Heart right ventricle (tissue), 16 donors: ENCODE measurements at regions not wholly inside any gene's neighbourhood (a gene's known extent, or its start where the extent isn't known, plus 50 kb on each side); places are given as distances from the start of the nearest gene placed in this dataset.

Source experiments
- ATAC-seq, 8 donors: fragments of 200-7000 bp; cut with Tn5 transposase; one replicate each; pipeline ENCODE4 v1.9.1; 2020; ENCODE audit warnings: mild to moderate bottlenecking in 8 of 8, moderate library complexity in 8 of 8, moderate number of reproducible peaks in 1 of 8
- DNase-seq, 2 donors: peaks; one replicate each; pipeline ENCODE4 v3.0.0-alpha.2; 2020
- H3K27ac ChIP-seq, 10 donors: fragments of 200-600 bp; sonication (generic) in 2 of 10; one replicate each; pipeline versions ENCODE4 v1.5.0 to v1.8.0; 2020 to 2022; ENCODE audit warnings: mild to moderate bottlenecking in 3 of 10
- H3K27me3 ChIP-seq, 7 donors: fragments of 200-600 bp; one replicate each; pipeline ENCODE4 v1.8.0; 2021 to 2022; ENCODE audit warnings: mild to moderate bottlenecking in 2 of 7
- H3K36me3 ChIP-seq, 9 donors: fragments of 200-600 bp; sonication (generic) in 1 of 9; one replicate each; pipeline versions ENCODE4 v1.5.0 to v1.8.0; 2020 to 2022; ENCODE audit warnings: mild to moderate bottlenecking in 2 of 9
- H3K4me1 ChIP-seq, 9 donors: fragments of 200-600 bp; sonication (generic) in 1 of 9; one replicate each; pipeline versions ENCODE4 v1.5.0 to v1.8.0; 2020 to 2022; ENCODE audit warnings: mild to moderate bottlenecking in 4 of 9
- H3K4me3 ChIP-seq, 10 donors: fragments of 200-600 bp; sonication (generic) in 2 of 10; one replicate each; pipeline versions ENCODE4 v1.5.0 to v1.8.0; 2020 to 2022; ENCODE audit warnings: mild to moderate bottlenecking in 7 of 10, moderate library complexity in 2 of 10
- H3K9me3 ChIP-seq, 11 donors: fragments of 200-600 bp in 10 of 11; sonication (generic) in 2 of 11; one replicate each; pipeline versions ENCODE4 v1.5.0 to v1.8.0; 2013 to 2022; ENCODE audit warnings: mild to moderate bottlenecking in 2 of 11, control low read depth in 1 of 11, moderate library complexity in 1 of 11
- WGBS, 2 donors: extraction: QIAGEN DNeasy Blood & Tissue Kit; methylation state at CpG; one replicate each; pipeline ENCODE4 v1.1.7; 2013; ENCODE audit warnings: inconsistent platforms in 1 of 2; 5-methylcytosine and 5-hydroxymethylcytosine counted together
- intact Hi-C, 10 donors: fragments of 100-400 bp; cut with DNase I; formaldehyde crosslinking; loops; one replicate each; pipeline versions ENCODE4 v1.11.1 to v1.14.2; 2022
- TF ChIP-seq, protein P1 (sequence below), 9 donors: fragments of 200-600 bp; sonication (generic) in 2 of 9; IDR thresholded peaks; one replicate each; pipeline versions ENCODE4 v1.5.0 to v1.8.0; 2021 to 2022; ENCODE audit warnings: antibody characterized with exemption in 9 of 9, mild to moderate bottlenecking in 5 of 9, moderate library complexity in 1 of 9
- donor health status: Arrhythmogenic right ventricular cardiomyopathy.
- donor health status: ischemic (EF 13 %, LVEDD 7.1; RV severe dilation, severe dysfunction).
- donor health status: healthy with polysubstance abuse.
- donor health status: DM: no; HTN: yes; CAD: no.
- donor health status: DM: no; HTN: no; CAD: no.
- donor health status: ischemic (EF 25% LVEDD 6.9; RV normal size, moderate dysfunction).
- donor health status: ischemic (EF 25% LVEDD 5.7; RV mildly dilated, moderate dysfunction).
- donor health status: healthy.
- donor health status: DM: yes; HTN: yes; CAD: no.
- donor health status: Ischemic cardiomyopathy.
- donor health status: ischemic (EF 35%, LVEDD 5.7; RV mildly dilated, moderate dysfunction).
- donor health status: nonischemic (EF 11% LVEDD 7.7; RV severe dilation, severe dysfunction).
- donor health status: DM: yes; HTN: yes; CAD: no.
- donor health status: PGD.
- donor health status: ischemic (EF 29% LVEDD 5.4; RV normal size, mild dysfunction).
- donor health status: nonischemic (EF 23%, LVEDD 6.1; RV moderate dilation, normal function).

DNA sequence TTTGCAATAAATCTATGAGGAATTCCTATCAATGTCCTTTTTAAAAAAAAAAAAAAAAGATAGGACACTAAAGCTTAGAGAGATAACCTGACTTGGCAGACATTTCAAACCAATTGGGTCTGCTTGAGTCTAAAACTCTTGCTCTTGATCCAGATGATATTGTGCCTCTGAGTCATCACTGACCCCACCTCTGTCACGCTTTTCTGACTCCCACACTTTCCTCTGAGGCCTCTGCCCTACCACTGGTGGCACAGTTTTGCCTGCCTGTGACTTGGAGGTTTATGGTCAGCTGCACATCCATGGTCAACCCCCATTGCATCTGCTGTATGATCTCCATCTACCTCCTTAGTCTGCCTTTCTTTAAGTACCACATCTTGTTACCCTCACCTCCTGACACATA lies 328.7 kb downstream of the SPRY2 start:
- no peak overlapping the region for H3K4me3 ChIP-seq
- 40 to 64% methylated on average over 1 of the region's 1 CpG for WGBS, 2 donors
- TF ChIP-seq, protein P1, sequence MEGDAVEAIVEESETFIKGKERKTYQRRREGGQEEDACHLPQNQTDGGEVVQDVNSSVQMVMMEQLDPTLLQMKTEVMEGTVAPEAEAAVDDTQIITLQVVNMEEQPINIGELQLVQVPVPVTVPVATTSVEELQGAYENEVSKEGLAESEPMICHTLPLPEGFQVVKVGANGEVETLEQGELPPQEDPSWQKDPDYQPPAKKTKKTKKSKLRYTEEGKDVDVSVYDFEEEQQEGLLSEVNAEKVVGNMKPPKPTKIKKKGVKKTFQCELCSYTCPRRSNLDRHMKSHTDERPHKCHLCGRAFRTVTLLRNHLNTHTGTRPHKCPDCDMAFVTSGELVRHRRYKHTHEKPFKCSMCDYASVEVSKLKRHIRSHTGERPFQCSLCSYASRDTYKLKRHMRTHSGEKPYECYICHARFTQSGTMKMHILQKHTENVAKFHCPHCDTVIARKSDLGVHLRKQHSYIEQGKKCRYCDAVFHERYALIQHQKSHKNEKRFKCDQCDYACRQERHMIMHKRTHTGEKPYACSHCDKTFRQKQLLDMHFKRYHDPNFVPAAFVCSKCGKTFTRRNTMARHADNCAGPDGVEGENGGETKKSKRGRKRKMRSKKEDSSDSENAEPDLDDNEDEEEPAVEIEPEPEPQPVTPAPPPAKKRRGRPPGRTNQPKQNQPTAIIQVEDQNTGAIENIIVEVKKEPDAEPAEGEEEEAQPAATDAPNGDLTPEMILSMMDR (IDR thresholded peaks at IDR 0.05) = no peak
- no peaks in the 10 kb centered on the region for H3K36me3 ChIP-seq
- peaks cover 0 to 3% (median 0%) of the 10 kb centered on the region in 11 donors for H3K9me3 ChIP-seq
- ATAC-seq = peak in 1 of 8 donors; percentile 31
- H3K4me1 ChIP-seq = peaks cover 0 to 20% (median 11%) of the 10 kb centered on the region in 9 donors
- no peak for DNase-seq
- no peak overlapping the region for H3K27ac ChIP-seq
- intact Hi-C loops = no loop called here
- no peaks in the 10 kb centered on the region for H3K27me3 ChIP-seq

DNA sequence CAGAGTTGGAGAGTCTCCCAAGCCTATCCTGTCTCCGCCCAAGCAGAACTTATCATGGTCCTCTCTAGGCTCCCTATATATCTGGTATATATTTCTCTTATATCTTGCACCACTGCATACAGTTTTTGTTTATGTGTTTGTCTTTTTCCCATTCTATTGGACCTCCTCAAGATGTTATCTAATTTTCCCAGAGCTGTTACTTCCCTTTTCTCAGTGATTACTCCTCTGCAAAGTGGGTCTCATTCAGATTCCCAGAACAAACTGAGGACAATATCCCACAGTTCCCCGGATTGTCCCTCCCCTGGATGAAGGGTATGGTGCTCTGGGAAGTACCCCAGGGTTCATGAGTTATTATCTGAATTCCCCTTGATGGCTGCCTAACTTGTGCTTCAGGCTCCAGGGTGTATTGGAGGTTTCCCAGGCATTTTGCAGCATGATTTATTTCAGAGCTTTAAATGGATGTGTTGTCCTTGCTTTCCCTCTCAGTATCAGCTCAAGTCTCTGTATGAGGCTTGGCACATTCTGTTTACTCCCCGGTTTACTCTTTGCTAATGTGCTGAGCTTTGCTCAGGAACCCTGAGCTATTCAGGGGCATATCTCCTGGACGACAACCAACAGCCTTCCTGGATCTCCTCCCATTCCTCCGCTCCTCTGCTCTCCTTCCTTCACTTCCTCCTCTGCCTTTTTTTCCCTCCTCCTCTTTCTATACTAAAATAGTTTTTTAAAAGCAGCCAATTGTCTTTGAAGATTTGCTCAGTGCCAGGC lies 329.3 kb downstream of the SPRY2 start:
- no peak for DNase-seq
- intact Hi-C loops = no loop called here
- H3K4me1 ChIP-seq = peaks cover 0 to 20% (median 11%) of the 10 kb centered on the region in 9 donors
- TF ChIP-seq, protein P1 (IDR thresholded peaks at IDR 0.05) = no peak
- no peaks in the 10 kb centered on the region for H3K36me3 ChIP-seq
- ATAC-seq = peak in 3 of 8 donors; percentile 26 to 79 (median 44)
- H3K4me3 ChIP-seq = no peak overlapping the region
- H3K27ac ChIP-seq = peak overlapping the region in 1 of 10 donors; percentile 19
- peaks cover 0 to 3% (median 0%) of the 10 kb centered on the region in 11 donors for H3K9me3 ChIP-seq
- no peaks in the 10 kb centered on the region for H3K27me3 ChIP-seq
- 26% methylated on average over 5 of the region's 5 CpGs for WGBS, 2 donors

DNA sequence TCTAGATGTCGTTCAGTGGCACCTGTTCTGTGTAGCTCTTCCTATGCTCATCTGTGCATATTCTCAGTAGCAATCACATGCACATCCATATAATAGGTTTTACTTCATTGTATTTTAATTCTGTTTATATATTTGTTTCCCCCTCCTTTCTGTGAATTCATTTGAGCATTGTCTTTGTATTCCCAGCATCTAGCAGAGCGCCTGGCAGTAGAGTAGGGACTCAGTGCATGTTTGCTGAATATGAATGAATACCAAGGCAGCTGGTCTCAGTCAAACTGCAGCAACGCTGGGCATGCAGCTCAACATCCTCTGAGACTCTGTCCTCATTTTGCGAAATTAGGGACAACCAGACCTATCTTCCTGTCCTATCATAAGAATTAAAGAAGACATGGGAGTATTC lies 330.1 kb downstream of the SPRY2 start:
- no peak for DNase-seq
- TF ChIP-seq, protein P1 (IDR thresholded peaks at IDR 0.05) = no peak
- WGBS, 2 donors = 85 to 87% methylated on average over 4 of the region's 4 CpGs
- no peak for ATAC-seq
- Histone ChIP-seq H3K36me3 (no peaks in the 10 kb centered on the region), H3K4me3 (no peak overlapping the region), H3K4me1 (peaks cover 0 to 20% (median 11%) of the 10 kb centered on the region in 9 donors), H3K27me3 (no peaks in the 10 kb centered on the region), H3K27ac (no peak overlapping the region), H3K9me3 (peaks cover 0 to 3% (median 0%) of the 10 kb centered on the region in 11 donors)
- intact Hi-C loops = no loop called here

DNA sequence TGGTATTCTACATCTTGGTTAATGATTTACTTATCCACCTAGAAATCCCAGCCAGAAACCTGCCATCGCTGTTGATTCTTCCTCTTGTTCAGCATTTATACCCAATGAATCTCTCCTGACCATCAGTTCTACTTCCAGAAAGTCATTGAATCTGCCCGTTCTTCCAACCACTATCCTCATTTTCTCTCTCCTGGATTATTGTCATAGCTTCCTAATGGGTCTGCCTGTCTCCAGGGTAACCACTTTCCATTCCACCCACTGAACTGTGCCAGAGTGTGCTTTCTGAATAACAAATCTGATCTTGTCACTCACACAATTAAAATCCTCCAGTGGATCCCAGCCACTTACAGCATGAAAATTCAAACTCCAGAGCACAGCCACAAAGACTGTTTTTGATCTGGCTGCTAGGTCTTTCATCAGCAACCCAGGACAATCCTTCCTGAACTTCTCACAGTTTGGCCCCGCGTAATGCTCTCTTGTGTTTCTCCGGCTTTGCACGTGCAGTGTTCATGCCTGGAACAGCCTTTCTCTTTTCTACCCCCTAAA lies 330.6 kb downstream of the SPRY2 start:
- no peak overlapping the region for H3K4me3 ChIP-seq
- H3K4me1 ChIP-seq = peaks cover 0 to 20% (median 11%) of the 10 kb centered on the region in 9 donors
- peaks cover 0 to 3% (median 0%) of the 10 kb centered on the region in 11 donors for H3K9me3 ChIP-seq
- WGBS, 2 donors = 88 to 90% methylated on average over 6 of the region's 6 CpGs
- H3K27ac ChIP-seq = no peak overlapping the region
- DNase-seq (no peak), ATAC-seq (no peak)
- no peaks in the 10 kb centered on the region for H3K27me3 ChIP-seq
- no peaks in the 10 kb centered on the region for H3K36me3 ChIP-seq
- intact Hi-C loops = no loop called here
- TF ChIP-seq, protein P1 (IDR thresholded peaks at IDR 0.05) = no peak
